Urothelium cell line (cell line): ENCODE measurements at regions not wholly inside any gene's neighbourhood (a gene's known extent, or its start where the extent isn't known, plus 50 kb on each side); places are given as distances from the start of the nearest gene placed in this dataset.
"Not testable (repeated sequence)": the region's sequence is repeated elsewhere in the genome, so short reads cannot be mapped to it uniquely, and the experiment has no call there.

Source experiments
- DNase-seq: peaks from one replicate; pipeline ENCODE4 v3.0.0; 2011; ENCODE audit warnings: low spot score, mixed read lengths
- FAIRE-seq: peaks from 2 replicates; lab custom pipeline; 2011; peaks lifted over from hg19 to GRCh38; lab: Jason Lieb, UNC

DNA sequence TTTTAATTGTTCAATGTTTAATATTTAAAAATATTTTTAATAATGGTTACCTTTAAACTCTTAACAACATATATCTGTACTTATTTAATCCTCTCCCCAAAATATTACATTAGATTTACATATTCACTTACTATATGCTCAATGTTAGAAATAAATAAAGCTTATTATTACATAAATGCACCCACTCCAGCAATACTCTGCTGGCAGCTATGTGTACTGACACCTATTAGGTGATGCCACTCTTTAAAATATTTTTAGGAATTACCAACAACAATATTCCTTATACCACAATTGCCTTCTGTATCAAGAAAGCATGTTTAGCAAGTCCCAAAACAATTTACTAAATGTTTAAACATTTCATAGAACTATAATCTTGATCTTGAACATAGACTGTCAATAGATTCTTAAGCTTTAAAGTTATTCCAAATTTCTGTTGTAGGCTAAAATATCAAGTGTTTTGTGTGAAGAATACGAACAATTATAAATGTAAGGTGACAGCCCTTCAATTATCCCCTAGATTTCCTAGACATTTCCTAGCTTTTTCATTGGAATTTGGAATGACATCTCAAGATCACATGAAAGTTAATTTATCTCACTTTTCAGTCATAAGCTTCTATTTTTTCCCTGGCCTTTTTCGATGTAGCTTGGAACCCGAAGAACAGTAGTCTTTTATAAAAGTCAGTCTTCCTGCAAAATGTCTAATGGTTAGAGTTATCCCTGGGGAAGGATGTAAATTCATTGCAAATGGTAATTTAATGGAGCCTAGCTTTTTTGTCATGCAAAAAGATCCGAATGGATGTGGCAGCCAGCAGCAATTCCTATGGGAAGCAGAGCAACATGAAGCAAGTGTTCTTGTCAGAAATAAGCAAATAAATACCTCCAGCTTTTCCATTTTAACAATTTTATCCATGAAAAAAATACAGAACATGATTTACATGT lies 907.5 kb upstream of the ATXN7L3B start:
- FAIRE-seq (no peak), DNase-seq (no peak)

GRCh38 chr12:73632191-73632590 lies 905.4 kb upstream of the ATXN7L3B start:
- FAIRE-seq (no peak), DNase-seq (no peak)

DNA sequence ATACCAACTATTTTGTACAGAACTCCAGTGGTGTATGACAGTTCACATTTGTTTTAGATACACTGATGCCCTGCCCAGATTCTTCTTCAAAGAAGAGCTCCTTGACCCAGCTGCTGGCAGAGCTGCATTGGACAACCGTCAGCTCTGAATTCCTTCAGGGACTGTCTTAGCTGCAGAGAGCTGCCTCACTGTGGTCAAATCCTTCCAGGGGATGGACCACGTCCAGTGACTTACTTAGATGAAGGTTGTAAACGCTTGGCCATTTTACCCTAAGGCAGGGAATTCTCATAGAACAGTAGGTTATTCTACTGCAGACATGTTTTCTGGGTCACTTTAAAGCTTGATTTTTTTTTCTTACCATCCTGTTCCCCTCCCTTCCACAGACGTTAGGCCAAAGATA lies 905.0 kb upstream of the ATXN7L3B start:
- FAIRE-seq (no peak), DNase-seq (no peak)

- DNase-seq, FAIRE-seq: not testable (repeated sequence)
These were observed 898.2 kb upstream of the ATXN7L3B start for GRCh38 chr12:73639397-73639796.

GRCh38 chr12:73656375-73656774 lies 881.3 kb upstream of the ATXN7L3B start:
- DNase-seq: no peak
- no peak for FAIRE-seq

DNA sequence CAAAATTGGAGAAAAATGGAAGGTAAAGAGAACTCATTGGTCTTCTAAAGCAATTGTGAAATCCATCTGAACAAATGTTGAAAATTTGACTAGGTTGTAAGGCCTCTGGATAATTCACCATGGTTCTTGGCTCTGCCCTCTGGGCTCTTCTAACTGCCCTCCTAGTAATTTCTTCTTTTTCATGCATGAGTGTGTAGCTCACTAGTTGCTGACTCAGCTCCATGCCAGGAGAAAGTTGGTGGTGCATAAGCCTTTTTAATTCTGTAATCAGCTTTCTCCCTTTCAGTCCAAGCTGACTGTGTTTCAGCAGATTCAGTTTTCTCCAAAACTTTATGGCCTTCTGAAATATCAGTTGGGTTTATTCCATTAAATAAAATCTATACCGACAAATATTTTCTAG lies 877.8 kb upstream of the ATXN7L3B start:
- FAIRE-seq (no peak), DNase-seq (no peak)

GRCh38 chr12:73665193-73665592 lies 872.4 kb upstream of the ATXN7L3B start:
- no peak for FAIRE-seq
- DNase-seq: no peak

GRCh38 chr12:73671550-73671949 lies 866.1 kb upstream of the ATXN7L3B start:
- not testable (repeated sequence) for FAIRE-seq

GRCh38 chr12:73677520-73678291 lies 859.9 kb upstream of the ATXN7L3B start:
- FAIRE-seq (no peak), DNase-seq (no peak)

More at GRCh38 chr12:73671550-73671949, 866.1 kb upstream of the ATXN7L3B start:
- not testable (repeated sequence) for DNase-seq

GRCh38 chr12:73678335-73678734 lies 859.3 kb upstream of the ATXN7L3B start:
- FAIRE-seq: no peak

GRCh38 chr12:73699318-73699717 lies 838.3 kb upstream of the ATXN7L3B start:
- DNase-seq: no peak
- FAIRE-seq: no peak

More at GRCh38 chr12:73678335-73678734, 859.3 kb upstream of the ATXN7L3B start:
- DNase-seq: no peak

- no peak for DNase-seq
- FAIRE-seq: no peak
These were observed 823.0 kb upstream of the ATXN7L3B start for GRCh38 chr12:73714655-73715054.

DNA sequence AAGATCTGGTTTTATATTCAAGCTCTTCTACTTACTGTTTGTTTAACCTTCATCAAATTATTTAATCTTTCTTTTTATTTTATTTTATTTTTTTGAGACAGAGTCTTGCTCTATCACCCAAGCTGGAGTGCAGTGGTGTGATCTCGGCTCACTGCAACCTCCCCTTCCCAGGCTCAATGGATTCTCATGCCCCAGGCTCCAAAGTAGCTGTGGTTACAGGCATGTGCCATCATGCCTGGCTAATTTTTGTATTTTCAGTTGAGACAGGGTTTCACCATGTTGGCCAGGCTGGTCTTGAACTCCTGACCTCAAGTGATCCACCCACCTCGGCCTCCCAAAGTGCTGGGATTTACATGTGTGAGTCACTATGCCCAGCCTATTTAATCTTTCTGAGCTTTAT lies 821.5 kb upstream of the ATXN7L3B start:
- DNase-seq, FAIRE-seq: not testable (repeated sequence)

DNA sequence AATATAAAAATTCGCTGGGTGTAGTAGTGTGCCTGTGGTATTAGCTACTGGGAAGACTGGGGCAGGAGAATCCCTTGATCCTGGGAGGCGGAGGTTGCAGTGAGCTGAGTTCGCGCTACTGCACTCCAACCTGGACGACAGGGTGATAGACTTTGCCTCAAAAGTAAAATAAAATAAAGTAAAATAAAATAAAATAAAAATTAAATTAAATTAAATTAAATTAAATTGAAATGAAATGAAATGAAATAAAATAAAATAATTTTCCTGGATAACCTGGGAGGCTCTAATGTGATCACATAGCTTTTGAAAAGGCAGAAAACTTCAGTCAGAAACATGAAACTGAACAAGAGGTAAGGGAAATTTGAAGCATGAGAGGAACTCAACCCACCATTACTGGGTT lies 818.4 kb upstream of the ATXN7L3B start:
- no peak for DNase-seq
- FAIRE-seq: no peak

GRCh38 chr12:73726881-73727280 lies 810.8 kb upstream of the ATXN7L3B start:
- FAIRE-seq (no peak), DNase-seq (no peak)

DNA sequence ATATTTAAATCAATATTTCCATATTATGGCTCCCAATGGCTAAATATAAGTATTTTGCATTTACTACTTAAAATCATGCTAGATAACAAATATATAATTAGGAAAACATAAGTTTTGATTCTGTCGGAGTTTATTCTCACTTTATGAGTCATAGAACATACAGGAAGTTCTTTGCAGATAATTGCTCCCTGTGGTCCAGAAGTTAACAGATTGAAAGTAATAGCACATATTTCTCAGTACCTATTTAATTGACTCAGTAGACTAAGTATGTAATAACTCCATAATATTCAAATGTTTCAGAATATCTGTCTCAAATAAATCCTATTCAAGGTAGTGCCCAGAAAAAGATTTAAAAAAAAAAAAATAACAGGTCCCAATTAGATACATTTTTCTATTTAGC lies 806.0 kb upstream of the ATXN7L3B start:
- no peak for FAIRE-seq
- DNase-seq: no peak

DNA sequence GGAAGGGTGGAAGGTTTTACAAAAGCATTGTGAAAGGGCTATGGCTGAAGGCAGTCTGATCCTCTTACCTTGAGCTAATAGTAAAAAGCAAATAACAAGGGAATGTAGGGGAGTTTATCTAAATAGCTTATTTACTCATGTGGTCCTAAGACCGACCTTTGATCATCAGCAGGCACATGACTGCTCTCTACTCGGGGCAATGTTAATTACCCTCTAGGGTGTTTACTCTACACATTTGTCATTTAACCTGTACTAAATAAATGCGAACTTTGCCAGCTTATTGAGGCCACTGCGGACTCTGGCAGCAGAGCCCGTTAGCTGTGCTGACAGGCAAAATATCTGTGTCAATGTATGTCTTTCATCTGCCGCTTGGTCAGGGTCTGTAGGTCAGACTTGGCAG lies 768.3 kb upstream of the ATXN7L3B start:
- DNase-seq (no peak), FAIRE-seq (no peak)

DNA sequence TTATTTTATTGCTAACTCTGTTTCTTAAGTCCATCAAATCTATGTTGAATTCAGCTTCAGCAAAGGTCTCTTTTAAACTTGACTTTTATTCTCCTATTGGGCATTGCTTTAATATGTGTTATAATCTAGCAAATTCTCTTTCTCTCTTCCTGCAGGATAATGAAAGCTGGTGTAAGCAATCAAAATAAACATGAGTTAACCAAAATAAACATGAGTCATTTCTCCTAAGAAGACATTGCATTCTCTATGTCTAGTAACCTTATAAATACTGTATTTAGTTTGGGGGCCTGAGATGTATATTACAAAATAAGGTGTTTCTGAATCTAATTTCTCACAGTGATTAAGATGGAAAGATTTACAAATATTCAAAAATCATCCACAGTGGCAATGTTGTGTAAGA lies 739.1 kb upstream of the ATXN7L3B start:
- no peak for DNase-seq
- FAIRE-seq: no peak

DNA sequence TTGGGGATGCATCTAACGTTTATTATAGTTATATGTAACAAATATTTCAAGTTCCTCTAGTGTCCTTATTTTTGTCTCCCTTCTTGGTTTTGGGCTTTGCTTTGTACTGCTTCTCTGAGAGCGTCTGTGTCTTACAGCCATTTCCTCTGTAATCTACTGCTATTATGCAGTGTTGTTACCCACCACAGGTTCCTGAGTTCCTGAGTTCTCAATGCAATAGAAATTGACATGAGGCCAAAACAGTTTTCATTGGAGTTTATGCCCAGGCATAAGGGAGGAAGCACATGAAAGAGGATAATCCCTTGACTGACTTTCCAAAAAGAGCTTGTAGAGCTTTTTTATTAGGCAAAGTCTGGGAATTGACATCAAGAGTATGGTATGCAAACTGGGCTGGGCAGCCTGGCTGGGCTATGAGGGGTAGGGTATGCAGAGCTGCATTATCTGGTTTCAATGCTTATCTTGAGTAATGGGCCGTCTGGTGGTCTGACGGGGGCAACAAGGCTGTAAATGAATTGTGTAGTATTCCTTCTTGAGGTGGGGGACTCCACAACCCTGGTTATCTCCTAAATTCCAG lies 722.5 kb upstream of the ATXN7L3B start:
- FAIRE-seq (no peak), DNase-seq (no peak)

DNA sequence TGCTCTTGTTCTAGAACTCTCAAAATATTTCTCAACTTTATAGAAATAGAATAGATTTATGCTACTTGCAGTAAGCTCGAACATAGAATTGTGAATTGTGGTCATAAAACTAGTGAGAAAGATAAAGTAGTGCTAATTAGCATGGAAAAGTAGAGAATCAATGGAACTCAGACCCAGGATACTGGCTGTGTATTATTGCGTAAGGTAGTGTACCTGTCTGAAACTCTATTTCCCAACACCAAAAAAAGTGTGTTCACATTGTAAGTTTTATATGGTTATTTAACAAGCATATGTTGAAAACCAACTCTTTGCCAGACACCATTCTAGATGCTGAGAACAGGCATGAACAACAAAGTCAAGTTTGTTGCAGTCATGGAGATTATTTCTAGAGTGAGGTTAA lies 720.5 kb upstream of the ATXN7L3B start:
- DNase-seq (no peak), FAIRE-seq (no peak)

GRCh38 chr12:73833746-73834145 lies 703.9 kb upstream of the ATXN7L3B start:
- FAIRE-seq (no peak), DNase-seq (no peak)
